ENCODE measurements at regions not wholly inside any gene's neighbourhood (a gene's known extent, or its start where the extent isn't known, plus 50 kb on each side); places are given as distances from the start of the nearest gene placed in this dataset.
"Not testable (repeated sequence)": the region's sequence is repeated elsewhere in the genome, so short reads cannot be mapped to it uniquely, and the experiment has no call there.

DNA sequence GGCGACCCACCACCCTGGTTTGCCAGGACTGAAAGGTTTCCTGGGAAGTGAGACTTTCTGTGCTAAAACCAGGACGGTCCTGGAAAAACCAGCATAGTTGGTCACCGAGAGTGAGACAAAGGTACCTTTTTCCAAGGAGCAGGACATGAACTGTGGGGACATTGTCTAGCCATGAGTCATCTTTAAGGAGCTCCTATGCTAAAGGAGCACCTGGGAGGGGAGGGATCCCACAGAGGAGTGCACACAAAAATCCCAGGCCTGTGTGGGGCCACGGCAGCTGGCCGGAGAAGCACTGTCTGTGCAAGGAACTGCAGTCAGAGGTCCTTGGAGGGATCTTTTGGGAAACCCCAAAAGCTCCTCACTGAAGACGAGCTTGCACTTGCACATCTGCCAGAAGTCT, 109.1 kb upstream of the PLEKHG1 start:
- TF ChIP-seq, protein P1, sequence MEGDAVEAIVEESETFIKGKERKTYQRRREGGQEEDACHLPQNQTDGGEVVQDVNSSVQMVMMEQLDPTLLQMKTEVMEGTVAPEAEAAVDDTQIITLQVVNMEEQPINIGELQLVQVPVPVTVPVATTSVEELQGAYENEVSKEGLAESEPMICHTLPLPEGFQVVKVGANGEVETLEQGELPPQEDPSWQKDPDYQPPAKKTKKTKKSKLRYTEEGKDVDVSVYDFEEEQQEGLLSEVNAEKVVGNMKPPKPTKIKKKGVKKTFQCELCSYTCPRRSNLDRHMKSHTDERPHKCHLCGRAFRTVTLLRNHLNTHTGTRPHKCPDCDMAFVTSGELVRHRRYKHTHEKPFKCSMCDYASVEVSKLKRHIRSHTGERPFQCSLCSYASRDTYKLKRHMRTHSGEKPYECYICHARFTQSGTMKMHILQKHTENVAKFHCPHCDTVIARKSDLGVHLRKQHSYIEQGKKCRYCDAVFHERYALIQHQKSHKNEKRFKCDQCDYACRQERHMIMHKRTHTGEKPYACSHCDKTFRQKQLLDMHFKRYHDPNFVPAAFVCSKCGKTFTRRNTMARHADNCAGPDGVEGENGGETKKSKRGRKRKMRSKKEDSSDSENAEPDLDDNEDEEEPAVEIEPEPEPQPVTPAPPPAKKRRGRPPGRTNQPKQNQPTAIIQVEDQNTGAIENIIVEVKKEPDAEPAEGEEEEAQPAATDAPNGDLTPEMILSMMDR (conservative IDR thresholded peaks at IDR 0.05; ENCODE audit: low read depth, low read length): no peak
- no peak for DNase-seq (ENCODE audit: low read depth)
- H3K4me3 ChIP-seq (ENCODE audit: low read depth, low read length): no peak overlapping the region

DNA sequence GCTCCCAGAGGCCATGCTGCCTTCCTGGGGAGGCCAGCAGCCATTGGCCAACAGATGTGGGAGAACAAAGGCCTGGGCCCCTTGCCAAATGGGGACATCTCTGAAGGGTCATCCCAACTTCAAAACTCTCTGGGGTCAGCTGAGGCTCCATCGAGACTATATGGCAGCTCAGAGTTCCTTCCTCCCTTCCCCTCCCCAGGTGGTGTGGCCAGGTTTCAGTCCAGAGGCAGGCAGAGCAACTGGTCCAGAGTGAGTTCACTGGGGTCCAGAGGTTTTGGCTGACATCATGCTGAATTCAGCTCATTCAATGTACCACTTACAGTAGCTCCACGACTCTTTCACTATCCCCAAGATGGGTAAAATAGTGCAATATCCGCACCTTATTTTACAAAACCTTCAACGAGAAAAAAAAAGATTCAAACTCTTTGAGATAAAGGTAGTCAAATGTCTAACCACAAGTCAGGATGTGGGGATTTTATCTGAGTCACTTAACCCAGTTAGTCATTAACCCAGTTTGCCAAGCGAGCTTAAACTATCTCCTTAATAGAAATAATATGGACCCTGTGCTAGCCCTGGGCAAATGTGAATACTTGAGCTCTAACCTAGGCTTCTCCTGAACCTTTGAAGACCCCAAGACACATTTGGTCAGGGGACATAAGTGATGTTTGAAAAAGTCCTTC, 108.4 kb upstream of the PLEKHG1 start:
- peak overlapping the region; percentile 12 for H3K4me3 ChIP-seq (ENCODE audit: low read depth, low read length)
- TF ChIP-seq, protein P1 (conservative IDR thresholded peaks at IDR 0.05; ENCODE audit: low read depth, low read length): no peak
- DNase-seq (ENCODE audit: low read depth): peak; percentile 84

DNA sequence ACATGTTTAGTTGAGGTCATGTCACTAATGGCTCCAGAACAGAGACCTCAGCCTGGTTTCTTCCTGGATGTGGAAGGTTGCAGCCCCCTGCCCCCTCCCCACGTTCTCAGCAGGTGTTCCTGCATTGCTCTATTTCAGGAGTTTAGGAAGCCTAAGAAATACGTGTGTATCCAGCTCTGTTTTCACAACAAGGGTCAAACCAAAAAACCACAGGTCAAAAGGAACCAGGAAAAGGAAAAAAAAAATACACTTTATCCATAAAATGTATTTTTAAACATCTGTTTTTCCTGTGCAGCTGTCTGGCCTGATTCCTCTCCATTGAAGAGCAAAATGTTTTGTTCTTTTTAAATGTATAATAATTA, 107.9 kb upstream of the PLEKHG1 start:
- no peak for DNase-seq (ENCODE audit: low read depth)
- TF ChIP-seq, protein P1 (conservative IDR thresholded peaks at IDR 0.05; ENCODE audit: low read depth, low read length): no peak
- H3K4me3 ChIP-seq (ENCODE audit: low read depth, low read length): peak overlapping the region; percentile 12

DNA sequence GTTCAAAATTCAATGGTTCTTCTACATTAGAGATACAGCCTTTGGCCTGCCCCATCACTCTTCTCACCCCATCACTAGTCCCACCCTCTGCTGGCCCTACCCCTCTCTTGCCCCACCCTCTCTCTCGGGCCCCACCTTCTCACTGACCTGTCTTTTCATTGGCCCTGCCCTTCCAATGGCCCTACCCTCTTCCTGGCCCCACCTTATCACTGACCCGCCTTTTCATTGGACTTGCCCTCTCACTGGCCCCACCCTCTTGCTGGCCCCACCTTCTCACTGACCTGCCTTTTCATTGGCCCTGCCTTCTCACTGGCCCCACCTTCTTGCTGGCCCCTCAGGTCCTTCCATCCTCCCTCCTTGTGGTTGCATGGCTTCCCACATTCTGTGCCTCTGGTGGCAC, 107.2 kb upstream of the PLEKHG1 start:
- TF ChIP-seq, protein P1 (conservative IDR thresholded peaks at IDR 0.05; ENCODE audit: low read depth, low read length): no peak
- peak overlapping the region; percentile 35 for H3K4me3 ChIP-seq (ENCODE audit: low read depth, low read length)
- DNase-seq (ENCODE audit: low read depth): peak; percentile 70

DNA sequence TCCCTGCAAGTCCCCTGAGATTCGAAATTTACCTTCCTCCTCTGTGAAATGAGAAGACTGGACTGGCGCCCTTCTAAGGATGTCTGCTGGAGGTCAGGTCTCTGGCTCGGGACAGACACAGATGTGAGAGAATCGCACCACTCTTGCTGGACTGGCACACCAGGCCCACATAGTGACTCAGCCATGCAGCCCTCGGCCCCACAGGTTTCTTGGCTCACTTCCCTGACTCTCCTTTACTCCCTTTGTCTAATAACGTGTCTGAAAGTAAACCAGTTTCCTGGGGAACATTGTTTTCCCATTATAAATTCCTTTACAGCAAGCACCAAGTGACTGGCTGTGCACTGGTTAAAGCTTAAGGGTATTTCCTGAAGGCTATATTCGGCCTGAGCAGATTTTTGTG, 106.7 kb upstream of the PLEKHG1 start:
- H3K4me3 ChIP-seq (ENCODE audit: low read depth, low read length): peak overlapping the region; percentile 35
- TF ChIP-seq, protein P1 (conservative IDR thresholded peaks at IDR 0.05; ENCODE audit: low read depth, low read length): no peak
- peak; percentile 86 for DNase-seq (ENCODE audit: low read depth)

DNA sequence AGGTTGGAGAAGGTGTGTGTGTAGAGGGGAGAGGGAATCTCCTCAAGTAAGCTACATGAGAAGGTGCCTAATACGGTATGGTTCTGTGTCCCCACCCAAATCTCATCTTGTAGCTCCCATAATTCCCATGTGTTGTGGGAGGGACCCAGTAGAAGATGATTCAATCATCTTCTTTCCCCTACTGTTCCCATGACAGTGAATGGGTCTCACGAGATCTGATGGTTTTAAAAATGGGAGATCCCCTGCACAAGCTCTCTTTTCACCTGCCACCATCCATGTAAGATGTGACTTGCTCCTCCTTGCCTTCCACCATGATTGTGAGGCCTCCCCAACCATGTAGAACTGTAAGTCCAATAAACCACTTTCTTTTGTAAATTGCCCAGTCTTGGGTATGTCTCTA, 106.1 kb upstream of the PLEKHG1 start:
- not testable (repeated sequence) for H3K4me3 ChIP-seq (ENCODE audit: low read depth, low read length); DNase-seq (ENCODE audit: low read depth)

DNA sequence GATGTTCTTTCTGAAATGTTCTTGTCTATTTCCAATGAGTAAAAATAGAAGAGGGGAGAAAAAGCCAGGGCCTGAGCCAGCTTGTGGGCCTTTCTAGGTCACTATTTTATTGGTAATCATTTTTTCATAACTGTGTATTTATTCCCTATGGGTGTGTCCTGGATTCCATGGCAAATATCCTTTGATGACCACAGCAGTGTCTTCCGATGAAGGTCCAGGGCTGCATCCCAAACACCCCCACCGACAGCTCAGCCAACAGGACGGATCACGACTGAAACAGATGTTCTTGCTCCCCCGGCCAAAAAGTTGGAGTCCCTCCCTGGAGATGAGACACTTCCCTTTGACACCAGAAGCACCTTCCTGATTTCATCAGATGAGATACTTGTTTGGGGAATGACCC, 105.4 kb upstream of the PLEKHG1 start:
- DNase-seq (ENCODE audit: low read depth): no peak
- TF ChIP-seq, protein P1 (conservative IDR thresholded peaks at IDR 0.05; ENCODE audit: low read depth, low read length): no peak
- H3K4me3 ChIP-seq (ENCODE audit: low read depth, low read length): no peak overlapping the region

All from epithelial cell of proximal tubule (primary cell).